Chondrocyte (in vitro differentiated cells): ENCODE measurements at regions not wholly inside any gene's neighbourhood (a gene's known extent, or its start where the extent isn't known, plus 50 kb on each side); places are given as distances from the start of the nearest gene placed in this dataset.

Source experiments
- DNase-seq: peaks from one replicate; pipeline ENCODE4 v3.0.0; 2021; ENCODE audit warnings: mixed read lengths, low spot score
- H3K27ac Mint-ChIP-seq: one replicate; pipeline ENCODE4 v1.8.0; 2021; ENCODE audit warnings: mild to moderate bottlenecking, moderate library complexity, mixed read lengths; ENCODE audit not compliant: unreplicated experiment
- H3K27me3 Mint-ChIP-seq: 2 replicates; pipeline ENCODE4 v1.8.0; 2021; ENCODE audit warnings: low read depth, mixed read lengths
- H3K36me3 Mint-ChIP-seq: 2 replicates; pipeline ENCODE4 v1.8.0; 2021; ENCODE audit warnings: low read depth, mixed read lengths
- H3K4me1 Mint-ChIP-seq: 2 replicates; pipeline ENCODE4 v1.8.0; 2021; ENCODE audit warnings: low read depth, mild to moderate bottlenecking, mixed read lengths
- H3K4me3 Mint-ChIP-seq: one replicate; pipeline ENCODE4 v1.8.0; 2021; ENCODE audit warnings: mild to moderate bottlenecking, moderate library complexity, mixed read lengths; ENCODE audit not compliant: unreplicated experiment
- H3K9me3 Mint-ChIP-seq: 2 replicates; pipeline ENCODE4 v1.8.0; 2021; ENCODE audit warnings: low read depth, mixed read lengths
- TF ChIP-seq, protein P1 (sequence below): fragments of 200-600 bp; sonication (generic); IDR thresholded peaks from 2 replicates; pipeline ENCODE4 v1.5.0; 2021; ENCODE audit warnings: antibody characterized with exemption, mild to moderate bottlenecking, moderate library complexity

DNA sequence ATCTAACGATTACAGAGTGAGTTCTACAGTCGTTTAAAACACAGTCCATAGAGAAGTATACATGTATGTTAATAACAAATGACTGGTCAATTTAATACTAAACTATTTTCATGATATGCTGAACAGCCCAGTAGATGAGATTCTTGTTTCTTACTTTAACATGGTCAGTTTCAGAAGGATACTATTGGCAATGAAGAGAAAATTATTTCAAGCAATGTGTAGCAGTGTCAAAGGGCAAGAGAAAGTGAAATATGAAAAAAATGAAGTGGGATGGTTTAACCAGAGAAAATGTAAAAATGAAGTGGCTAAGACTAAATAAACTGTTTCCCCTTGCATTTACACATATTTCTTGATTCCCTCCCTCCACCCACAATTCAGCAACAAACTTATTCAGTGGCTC is 192.1 kb upstream of the TTC14 start:
- H3K9me3 Mint-ChIP-seq, result no peaks in the 10 kb centered on the region

DNA sequence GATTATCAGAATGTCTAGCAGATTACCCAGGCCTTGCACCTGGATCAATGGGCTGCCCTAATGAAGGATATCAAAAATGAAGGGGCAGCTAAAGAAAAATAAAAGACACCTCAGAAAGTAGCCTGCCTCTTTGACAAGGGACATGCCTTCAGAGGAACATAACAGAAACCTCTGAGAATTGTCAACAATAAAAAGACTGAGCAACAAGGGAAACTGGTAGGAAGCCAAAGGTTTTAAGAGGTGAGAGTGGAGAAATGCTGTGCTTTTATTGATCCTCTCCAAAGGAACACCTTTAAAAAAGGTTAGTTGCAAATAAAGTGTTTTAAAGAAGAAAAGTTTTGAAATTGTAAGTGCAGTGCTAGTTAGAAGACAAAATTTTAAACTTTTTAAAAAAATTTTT is 187.8 kb upstream of the TTC14 start:
- no peak overlapping the region for H3K27ac Mint-ChIP-seq
- peaks cover 1% of the 10 kb centered on the region for H3K4me1 Mint-ChIP-seq
- no peaks in the 10 kb centered on the region for H3K27me3 Mint-ChIP-seq
- H3K4me3 Mint-ChIP-seq, result no peak overlapping the region
- no peaks in the 10 kb centered on the region for H3K36me3 Mint-ChIP-seq
- DNase-seq, result no peak
- H3K9me3 Mint-ChIP-seq, result no peaks in the 10 kb centered on the region
- TF ChIP-seq, protein P1, sequence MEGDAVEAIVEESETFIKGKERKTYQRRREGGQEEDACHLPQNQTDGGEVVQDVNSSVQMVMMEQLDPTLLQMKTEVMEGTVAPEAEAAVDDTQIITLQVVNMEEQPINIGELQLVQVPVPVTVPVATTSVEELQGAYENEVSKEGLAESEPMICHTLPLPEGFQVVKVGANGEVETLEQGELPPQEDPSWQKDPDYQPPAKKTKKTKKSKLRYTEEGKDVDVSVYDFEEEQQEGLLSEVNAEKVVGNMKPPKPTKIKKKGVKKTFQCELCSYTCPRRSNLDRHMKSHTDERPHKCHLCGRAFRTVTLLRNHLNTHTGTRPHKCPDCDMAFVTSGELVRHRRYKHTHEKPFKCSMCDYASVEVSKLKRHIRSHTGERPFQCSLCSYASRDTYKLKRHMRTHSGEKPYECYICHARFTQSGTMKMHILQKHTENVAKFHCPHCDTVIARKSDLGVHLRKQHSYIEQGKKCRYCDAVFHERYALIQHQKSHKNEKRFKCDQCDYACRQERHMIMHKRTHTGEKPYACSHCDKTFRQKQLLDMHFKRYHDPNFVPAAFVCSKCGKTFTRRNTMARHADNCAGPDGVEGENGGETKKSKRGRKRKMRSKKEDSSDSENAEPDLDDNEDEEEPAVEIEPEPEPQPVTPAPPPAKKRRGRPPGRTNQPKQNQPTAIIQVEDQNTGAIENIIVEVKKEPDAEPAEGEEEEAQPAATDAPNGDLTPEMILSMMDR, result no peak

More for the DNA sequence above, 192.1 kb upstream of the TTC14 start:
- Mint-ChIP-seq H3K27ac (no peak overlapping the region), H3K27me3 (no peaks in the 10 kb centered on the region), H3K36me3 (no peaks in the 10 kb centered on the region), H3K4me1 (peaks cover 3% of the 10 kb centered on the region), H3K4me3 (no peak overlapping the region)
- TF ChIP-seq, protein P1, result no peak
- no peak for DNase-seq

DNA sequence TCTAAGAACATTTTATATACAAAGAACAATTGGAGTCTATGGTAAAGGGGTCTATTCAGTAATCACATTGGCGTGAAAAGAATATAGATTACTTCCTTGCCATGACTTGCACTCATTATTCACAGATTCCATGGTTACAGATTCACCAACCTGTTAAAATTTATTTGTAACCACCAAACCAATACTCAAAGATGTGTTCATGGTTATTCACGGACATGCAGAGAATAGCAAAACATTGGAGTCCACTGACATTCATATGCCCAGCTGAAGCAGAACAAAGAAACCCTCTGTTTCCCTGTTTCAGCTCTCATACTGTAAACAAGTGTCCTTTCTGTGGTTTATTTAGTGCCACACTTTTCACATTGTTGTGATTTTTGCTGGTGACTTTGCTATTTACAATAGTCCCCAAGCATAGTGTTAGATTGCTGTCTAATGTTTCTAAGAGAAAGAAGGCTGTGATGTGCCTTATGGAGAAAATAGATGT is 185.8 kb upstream of the TTC14 start:
- no peaks in the 10 kb centered on the region for H3K36me3 Mint-ChIP-seq
- no peak overlapping the region for H3K4me3 Mint-ChIP-seq
- DNase-seq, result no peak
- TF ChIP-seq, protein P1, result no peak
- no peaks in the 10 kb centered on the region for H3K9me3 Mint-ChIP-seq
- no peak overlapping the region for H3K27ac Mint-ChIP-seq
- no peaks in the 10 kb centered on the region for H3K27me3 Mint-ChIP-seq
- H3K4me1 Mint-ChIP-seq, result peaks cover 7% of the 10 kb centered on the region

DNA sequence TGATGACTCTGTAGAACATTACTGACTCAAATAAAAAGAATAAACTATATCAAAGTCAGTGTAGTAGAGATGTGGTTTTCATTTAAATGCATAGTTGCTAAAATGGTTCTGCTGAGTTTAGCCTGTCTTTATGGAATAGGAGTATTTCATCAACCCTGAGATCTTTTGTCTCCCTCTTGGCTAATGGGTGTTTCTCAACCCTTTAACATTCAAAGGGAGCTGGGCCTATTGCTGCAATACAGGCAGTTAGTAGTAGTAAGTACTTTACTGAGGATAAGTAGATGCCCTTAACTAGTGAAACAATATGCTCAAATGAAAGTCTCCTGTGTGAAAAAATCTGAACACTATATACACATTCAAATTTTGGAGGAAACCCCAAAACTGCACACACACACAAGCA is 184.7 kb upstream of the TTC14 start:
- Mint-ChIP-seq H3K4me1 (peaks cover 8% of the 10 kb centered on the region), H3K36me3 (no peaks in the 10 kb centered on the region), H3K9me3 (no peaks in the 10 kb centered on the region), H3K4me3 (no peak overlapping the region), H3K27ac (no peak overlapping the region), H3K27me3 (no peaks in the 10 kb centered on the region)
- TF ChIP-seq, protein P1, result no peak
- DNase-seq, result no peak

DNA sequence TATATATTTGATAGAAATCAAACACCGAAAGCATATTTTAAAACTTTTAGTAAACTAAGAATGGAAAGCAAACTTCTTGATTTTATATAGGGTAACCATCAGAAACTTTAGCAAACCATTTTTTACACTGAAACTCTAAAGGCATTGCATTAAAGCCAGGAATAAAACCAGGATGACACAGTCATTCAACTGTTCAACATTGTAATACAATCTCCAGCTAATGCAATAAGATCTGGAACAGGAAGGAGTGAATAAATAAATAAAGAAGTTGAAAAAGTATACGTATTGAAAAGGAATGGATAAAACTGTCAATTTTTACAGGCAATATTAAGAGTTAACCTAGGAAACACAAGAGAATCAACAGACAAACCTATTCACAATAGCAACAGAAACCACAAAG is 181.9 kb upstream of the TTC14 start:
- Mint-ChIP-seq H3K4me1 (peaks cover 8% of the 10 kb centered on the region), H3K9me3 (no peaks in the 10 kb centered on the region), H3K36me3 (no peaks in the 10 kb centered on the region), H3K27me3 (no peaks in the 10 kb centered on the region), H3K4me3 (no peak overlapping the region), H3K27ac (no peak overlapping the region)
- DNase-seq, result no peak
- TF ChIP-seq, protein P1, result no peak
